ENCODE measurements at regions not wholly inside any gene's neighbourhood (a gene's known extent, or its start where the extent isn't known, plus 50 kb on each side); places are given as distances from the start of the nearest gene placed in this dataset.
"Not testable (repeated sequence)": the region's sequence is repeated elsewhere in the genome, so short reads cannot be mapped to it uniquely, and the experiment has no call there.

- DNase-seq = no peak
Measured at GRCh38 chr2:172294983-172295382, 132.4 kb upstream of the ITGA6 start.

- no peak for DNase-seq
Measured at GRCh38 chr2:172295677-172296076, 131.7 kb upstream of the ITGA6 start.

- DNase-seq = no peak
Measured at GRCh38 chr2:172296267-172297046, 130.9 kb upstream of the ITGA6 start.

- no peak for DNase-seq
Measured at GRCh38 chr2:172297531-172297930, 129.9 kb upstream of the ITGA6 start.

DNA sequence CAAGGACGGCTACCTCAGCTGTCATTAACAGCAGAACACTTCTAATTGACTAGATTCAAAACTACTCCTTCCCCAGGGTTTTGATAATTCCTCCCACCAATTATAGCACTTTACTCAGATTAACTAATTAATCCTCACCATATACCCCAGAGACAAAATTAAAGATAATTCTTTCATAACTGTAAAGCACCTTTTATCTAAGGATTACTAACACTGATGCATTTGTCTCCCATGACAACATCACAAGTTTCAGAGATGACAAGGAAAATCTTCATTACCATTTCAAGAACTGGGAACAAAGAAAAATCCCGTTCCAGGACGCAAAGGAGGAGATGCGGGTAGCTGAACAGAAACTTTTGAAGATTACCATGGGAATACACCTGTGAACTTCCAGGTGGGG is 129.4 kb upstream of the ITGA6 start:
- no peak for DNase-seq

DNA sequence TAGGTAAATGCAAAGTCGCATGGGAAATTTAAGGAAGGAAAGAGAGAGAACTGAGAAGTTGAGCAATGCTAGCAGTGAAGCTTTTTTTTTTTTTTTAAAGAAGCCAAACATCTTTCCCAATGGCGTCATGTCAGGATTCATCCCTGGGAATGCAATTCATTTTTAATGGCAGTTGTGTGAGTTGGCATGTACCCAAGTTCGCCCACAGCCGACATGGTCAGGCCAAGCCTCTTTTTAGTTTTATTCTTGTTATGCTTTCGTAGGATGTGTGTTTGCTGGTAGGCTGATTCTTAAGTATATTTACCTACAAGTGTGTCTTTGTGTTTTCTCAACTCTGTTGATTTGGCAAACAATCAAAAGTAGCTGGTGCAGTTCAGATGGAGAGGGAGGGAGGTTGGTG is 127.6 kb upstream of the ITGA6 start:
- DNase-seq = no peak

DNA sequence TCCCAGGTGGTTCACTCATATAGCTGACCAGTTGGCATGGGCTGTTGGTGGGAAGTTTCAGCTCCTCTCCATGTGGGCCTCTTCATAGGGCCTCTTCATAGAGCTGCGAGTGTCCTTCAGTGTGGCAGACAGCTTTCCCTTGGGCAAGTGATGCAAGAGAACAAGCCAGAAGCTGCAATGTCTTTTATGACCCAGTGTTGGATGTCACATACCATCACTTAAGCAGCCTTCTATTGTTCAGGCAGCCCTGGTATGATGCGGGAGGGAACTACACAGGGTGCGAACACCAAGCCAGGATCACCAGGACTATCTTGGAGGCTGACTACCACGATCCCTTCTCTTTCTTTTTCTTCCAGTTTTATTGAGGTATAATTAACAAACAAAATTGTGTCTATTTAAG is 126.5 kb upstream of the ITGA6 start:
- no peak for DNase-seq

DNA sequence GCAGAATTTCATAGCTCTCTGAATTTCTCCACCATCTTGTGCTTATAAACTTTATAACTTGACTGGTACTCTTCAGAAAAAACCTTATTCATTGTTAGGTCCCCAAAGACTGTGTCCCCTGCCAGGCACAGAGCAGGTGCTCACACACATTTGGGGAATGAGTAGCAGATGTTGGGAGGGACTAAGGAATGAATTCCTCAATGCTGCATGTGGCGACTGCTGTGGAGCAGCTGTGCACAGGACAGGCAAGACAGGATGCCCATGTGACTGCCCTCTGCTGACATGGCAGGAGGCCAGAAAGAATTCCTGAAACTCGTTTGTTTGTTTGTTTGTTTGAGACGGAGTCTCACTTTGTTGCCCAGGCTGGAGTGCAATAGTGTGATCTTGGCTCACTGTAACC is 122.3 kb upstream of the ITGA6 start:
- no peak for DNase-seq

DNA sequence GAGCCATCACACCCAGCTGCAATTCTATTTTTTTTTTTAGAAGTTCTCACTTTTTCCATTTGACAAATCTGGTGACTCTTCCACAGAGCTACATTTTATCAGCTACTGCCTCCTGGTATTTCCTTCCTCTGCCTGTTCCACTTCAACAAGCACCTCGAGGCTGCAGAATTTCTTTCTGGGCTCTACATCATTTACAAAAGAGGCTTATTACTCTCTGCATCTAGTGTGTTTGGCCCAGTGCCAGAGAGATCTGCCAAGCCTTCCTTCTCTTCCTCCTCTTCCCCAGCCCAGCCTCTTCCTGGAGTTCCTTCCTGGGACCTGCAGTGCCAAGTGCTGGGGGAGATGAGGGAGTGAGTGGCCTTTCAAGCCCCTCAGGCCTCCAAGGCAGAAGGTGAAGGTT is 119.6 kb upstream of the ITGA6 start:
- no peak for DNase-seq

- DNase-seq = no peak
Measured at GRCh38 chr2:172308253-172308935, 119.0 kb upstream of the ITGA6 start.

GRCh38 chr2:172311921-172312345 is 115.5 kb upstream of the ITGA6 start:
- DNase-seq = no peak

DNA sequence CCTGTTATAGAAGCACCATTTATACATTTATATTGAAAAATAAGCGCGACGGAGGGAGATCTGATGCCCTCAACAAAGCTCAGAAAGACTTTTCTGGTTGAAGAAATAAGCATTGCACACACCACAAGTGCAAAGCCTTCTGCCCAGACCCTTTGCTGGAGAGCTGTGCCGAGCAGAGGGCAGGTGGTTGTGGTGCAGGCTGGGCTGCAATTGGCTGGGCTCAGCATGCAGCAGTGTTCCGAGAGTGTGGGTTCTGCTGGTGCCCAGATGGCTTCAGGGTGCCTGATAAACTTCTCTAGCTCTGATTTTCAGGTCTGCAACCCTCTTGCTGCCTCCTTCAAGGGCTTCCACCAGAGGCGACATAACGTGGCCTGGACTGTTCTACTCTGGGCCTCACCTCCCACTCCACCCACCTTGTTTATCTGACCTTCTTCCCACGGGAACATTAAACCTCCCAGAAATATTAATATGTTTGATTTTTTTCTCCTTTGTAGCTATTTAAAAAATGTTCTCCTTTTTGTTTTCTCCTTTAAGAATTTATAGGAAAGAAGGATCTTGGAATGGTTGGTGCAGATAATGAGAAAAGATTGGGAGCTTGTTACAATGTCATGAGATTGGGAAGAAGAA is 113.6 kb upstream of the ITGA6 start:
- no peak for DNase-seq

DNA sequence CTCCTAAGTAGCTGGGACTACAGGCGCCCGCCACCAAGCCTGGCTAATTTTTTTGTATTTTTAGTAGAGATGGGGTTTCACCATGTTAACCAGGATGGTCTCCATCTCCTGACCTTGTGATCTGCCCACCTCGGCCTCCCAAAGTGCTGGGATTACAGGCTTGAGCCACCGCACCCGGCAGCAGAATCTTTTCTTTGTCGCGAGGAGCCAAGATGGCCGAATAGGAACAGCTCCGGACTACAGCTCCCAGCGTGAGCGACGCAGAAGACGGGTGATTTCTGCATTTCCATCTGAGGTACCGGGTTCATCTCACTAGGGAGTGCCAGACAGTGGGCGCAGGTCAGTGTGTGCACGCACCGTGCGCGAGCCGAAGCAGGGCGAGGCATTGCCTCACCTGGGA is 112.3 kb upstream of the ITGA6 start:
- DNase-seq = not testable (repeated sequence)

DNA sequence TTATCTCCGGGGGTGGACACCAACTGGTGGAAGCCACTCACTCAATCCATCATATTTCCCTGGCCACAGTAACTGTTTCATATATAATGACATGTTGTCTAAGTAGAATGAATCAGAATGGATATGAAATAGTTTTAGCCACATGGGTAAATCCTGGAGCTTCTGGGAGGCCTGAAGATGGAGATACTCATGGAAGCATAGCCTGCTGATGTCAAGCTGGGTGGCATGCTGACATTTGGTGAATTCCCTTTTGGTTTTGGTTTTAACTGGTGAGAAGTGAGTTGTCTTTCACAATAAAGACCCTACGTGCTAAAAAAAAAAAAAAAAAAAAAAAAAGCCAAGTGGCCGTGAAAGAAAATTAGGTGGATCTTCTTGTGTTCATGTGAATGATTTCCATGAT is 105.3 kb upstream of the ITGA6 start:
- DNase-seq = no peak

DNA sequence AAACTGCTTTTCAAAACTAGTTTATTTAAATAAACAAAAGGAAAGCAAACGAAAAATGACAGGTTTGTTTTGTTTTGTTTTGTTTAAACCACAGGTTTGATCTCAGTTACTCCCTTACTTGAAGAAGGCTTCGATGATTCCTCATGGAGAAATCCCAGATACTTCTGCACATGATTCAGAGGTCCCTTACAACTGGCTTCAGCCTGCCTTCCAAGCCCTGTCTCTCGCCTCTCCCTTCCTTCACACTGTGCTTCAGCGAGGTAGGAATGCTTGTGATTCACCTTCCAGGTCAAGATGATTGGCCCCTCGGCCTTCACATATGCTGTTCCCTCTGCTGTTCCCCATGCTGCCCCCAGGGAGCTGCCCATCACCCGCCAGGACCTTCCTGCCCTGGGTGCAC is 104.1 kb upstream of the ITGA6 start:
- no peak for DNase-seq

- DNase-seq = no peak
Measured at GRCh38 chr2:172323861-172324597, 103.4 kb upstream of the ITGA6 start.

GRCh38 chr2:172326211-172326509 is 101.2 kb upstream of the ITGA6 start:
- DNase-seq = no peak

DNA sequence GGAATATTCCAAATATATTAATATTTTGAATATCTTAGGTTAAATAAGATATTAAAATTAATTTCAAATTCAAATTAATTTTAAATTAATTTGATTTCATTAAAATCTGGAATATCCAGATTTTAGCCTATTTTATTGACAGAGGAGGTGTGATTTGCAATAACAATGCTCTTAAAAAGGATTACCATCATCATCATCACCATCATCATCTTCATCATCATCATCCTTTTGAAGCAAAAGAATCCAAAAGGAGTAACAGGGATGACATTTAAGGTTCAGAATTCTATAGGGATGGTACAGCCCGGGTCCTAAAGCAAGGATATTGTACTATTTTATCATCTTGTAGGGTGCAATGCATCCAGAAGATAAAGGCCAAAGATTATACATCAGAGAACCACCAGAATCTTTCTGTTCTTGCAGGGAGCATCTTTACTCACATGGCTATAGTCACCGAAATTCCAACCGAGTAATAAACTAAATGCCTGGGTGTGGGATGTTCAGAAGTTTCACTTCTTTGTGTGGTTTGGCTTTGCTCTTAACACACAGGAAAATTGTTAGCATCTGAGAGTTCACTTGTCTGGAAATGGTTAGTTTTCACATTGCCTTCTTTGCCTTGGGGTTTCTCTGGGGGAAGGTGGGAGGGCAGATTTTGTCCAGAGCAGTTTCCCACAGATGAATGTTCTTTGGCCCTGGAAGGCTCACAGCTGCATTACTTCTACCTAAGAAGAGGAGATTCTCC is 99.1 kb upstream of the ITGA6 start:
- no peak for DNase-seq

GRCh38 chr2:172329416-172329773 is 98.0 kb upstream of the ITGA6 start:
- no peak for DNase-seq

- DNase-seq = no peak
Measured at GRCh38 chr2:172329774-172330671, 97.4 kb upstream of the ITGA6 start.

GRCh38 chr2:172332507-172332906 is 94.9 kb upstream of the ITGA6 start:
- no peak for DNase-seq
